HG03135 (cell line): ENCODE measurements at regions not wholly inside any gene's neighbourhood (a gene's known extent, or its start where the extent isn't known, plus 50 kb on each side); places are given as distances from the start of the nearest gene placed in this dataset.
"Not testable (repeated sequence)": the region's sequence is repeated elsewhere in the genome, so short reads cannot be mapped to it uniquely, and the experiment has no call there.

Experiments used
- ATAC-seq: cut with Tn5 transposase; IDR thresholded peaks from one replicate; pipeline ENCODE4 v1.9.1; 2021; ENCODE audit warnings: mild to moderate bottlenecking, moderate library complexity; ENCODE audit not compliant: unreplicated experiment

- no peak for ATAC-seq
Observed at GRCh38 chr15:92705764-92706163, 50.2 kb upstream of the FAM174B start.

- ATAC-seq, result no peak
Observed at GRCh38 chr15:92706201-92706600, 50.6 kb upstream of the FAM174B start.

- no peak for ATAC-seq
Observed at GRCh38 chr15:92707880-92708551, 52.4 kb upstream of the FAM174B start.

- no peak for ATAC-seq
Observed at GRCh38 chr15:92708635-92709034, 53.1 kb upstream of the FAM174B start.

GRCh38 chr15:92709110-92709790 is 53.7 kb upstream of the FAM174B start:
- ATAC-seq, result no peak

- ATAC-seq, result no peak
Observed at GRCh38 chr15:92711457-92711831, 55.9 kb upstream of the FAM174B start.

- ATAC-seq, result peak; percentile 20
Observed at GRCh38 chr15:92714077-92714476, 58.5 kb upstream of the FAM174B start.

GRCh38 chr15:92714477-92715401 is 59.2 kb upstream of the FAM174B start:
- ATAC-seq, result peak; percentile 84

GRCh38 chr15:92715758-92716157 is 60.2 kb upstream of the FAM174B start:
- no peak for ATAC-seq

GRCh38 chr15:92719021-92719420 is 63.4 kb upstream of the FAM174B start:
- ATAC-seq, result no peak

- no peak for ATAC-seq
Observed at GRCh38 chr15:92724144-92724543, 68.6 kb upstream of the FAM174B start.

- ATAC-seq, result no peak
Observed at GRCh38 chr15:92725171-92725570, 69.6 kb upstream of the FAM174B start.

GRCh38 chr15:92728266-92728665 is 72.7 kb upstream of the FAM174B start:
- no peak for ATAC-seq

GRCh38 chr15:92733090-92733933 is 77.7 kb upstream of the FAM174B start:
- no peak for ATAC-seq

GRCh38 chr15:92733934-92734521 is 78.5 kb upstream of the FAM174B start:
- ATAC-seq, result no peak

GRCh38 chr15:92739246-92739645 is 83.7 kb upstream of the FAM174B start:
- not testable (repeated sequence) for ATAC-seq

GRCh38 chr15:92745845-92746271 is 90.3 kb upstream of the FAM174B start:
- ATAC-seq, result no peak

- no peak for ATAC-seq
Observed at GRCh38 chr15:92747047-92747446, 91.5 kb upstream of the FAM174B start.

GRCh38 chr15:92749216-92749615 is 93.6 kb upstream of the FAM174B start:
- ATAC-seq, result no peak

- no peak for ATAC-seq
Observed at GRCh38 chr15:92749946-92750345, 94.4 kb upstream of the FAM174B start.
